Spleen (tissue), 11 donors: ENCODE measurements at regions not wholly inside any gene's neighbourhood (a gene's known extent, or its start where the extent isn't known, plus 50 kb on each side); places are given as distances from the start of the nearest gene placed in this dataset.

Experiments
- DNase-seq: peaks from one replicate; pipeline ENCODE4 v3.0.0-alpha.2; 2020
- H3K27ac ChIP-seq, 8 donors: fragments of 200-600 bp; sonication (generic) in 7 of 8; 1 replicate in 4 of 8; 2 replicates in 4 of 8; pipeline versions ENCODE4 v1.5.0 to v1.8.0; 2016 to 2021; ENCODE audit warnings: inconsistent platforms in 4 of 8, mild to moderate bottlenecking in 4 of 8, moderate library complexity in 1 of 8
- H3K27me3 ChIP-seq, 7 donors: fragments of 200-600 bp; sonication (generic) in 6 of 7; replicated peaks in 1 of 7; 1 replicate in 4 of 7; 2 replicates in 3 of 7; pipeline versions ENCODE4 v1.5.0 to v1.8.0; 2016 to 2021; ENCODE audit warnings: inconsistent platforms in 3 of 7, mild to moderate bottlenecking in 1 of 7
- H3K36me3 ChIP-seq, 6 donors: fragments of 200-600 bp; sonication (generic) in 5 of 6; 1 replicate in 4 of 6; 2 replicates in 2 of 6; pipeline versions ENCODE4 v1.5.0 to v1.8.0; 2016 to 2021; ENCODE audit warnings: inconsistent platforms in 2 of 6
- H3K4me1 ChIP-seq, 6 donors: fragments of 200-600 bp; sonication (generic) in 5 of 6; 1 replicate in 3 of 6; 2 replicates in 3 of 6; pipeline versions ENCODE4 v1.5.0 to v1.8.0; 2016 to 2021; ENCODE audit warnings: inconsistent platforms in 3 of 6
- H3K4me3 ChIP-seq, 8 donors: fragments of 200-600 bp; sonication (generic) in 7 of 8; 1 replicate in 4 of 8; 2 replicates in 4 of 8; pipeline versions ENCODE4 v1.5.0 to v1.8.0; 2016 to 2021; ENCODE audit warnings: inconsistent platforms in 4 of 8, mild to moderate bottlenecking in 4 of 8, moderate library complexity in 2 of 8
- H3K9me3 ChIP-seq, 8 donors: fragments of 200-600 bp; sonication (generic) in 7 of 8; 1 replicate in 4 of 8; 2 replicates in 4 of 8; pipeline versions ENCODE4 v1.5.0 to v1.8.0; 2016 to 2021; ENCODE audit warnings: inconsistent platforms in 4 of 8
- CTCF ChIP-seq, 11 experiments: fragments of 200-600 bp in 7 of 11; fragments of 450-650 bp in 4 of 11; sonication (generic) in 4 of 11; IDR thresholded peaks in 8 of 11; conservative IDR thresholded peaks in 3 of 11; 1 replicate in 7 of 11; 2 replicates in 4 of 11; pipeline versions ENCODE4 v1.4.0 to v1.8.0; 2016 to 2021; ENCODE audit warnings: antibody characterized with exemption in 11 of 11, inconsistent platforms in 4 of 11, mild to moderate bottlenecking in 1 of 11
- POLR2A ChIP-seq, 3 donors: fragments of 450-650 bp; IDR thresholded peaks; one replicate each; pipeline ENCODE4 v1.5.1; 2017; ENCODE audit warnings: antibody characterized with exemption in 3 of 3, mild to moderate bottlenecking in 1 of 3
- POLR2AphosphoS5 ChIP-seq, 3 donors: sonication (generic); formaldehyde crosslinking; IDR thresholded peaks; one replicate each; pipeline ENCODE4 v1.5.1; 2017; ENCODE audit warnings: antibody characterized with exemption in 3 of 3
- WGBS, 5 donors: extraction: QIAGEN DNeasy Blood & Tissue Kit in 3 of 5; methylation state at CpG; one replicate each; pipeline versions ENCODE4 v1.1.5 to v1.1.7; 2013 to 2018; 5-methylcytosine and 5-hydroxymethylcytosine counted together
- intact Hi-C: fragments of 100-400 bp; cut with DNase I; formaldehyde crosslinking; loops from one replicate; pipeline ENCODE4 v1.15.0; 2023; ENCODE audit warnings: low total_unique reads
- donor health status: healthy with polysubstance abuse.
- donor health status: DM: no; HTN: no; CAD: no; lungs with moderate emphysema.
- donor health status: DM: no; HTN: no; CAD: no.
- donor health status: Bipolar disorder and iron deficiency.
- donor health status: healthy.
- donor health status: DM: no; HTN: no; CAD: no.
- donor health status: DM: yes; HTN: yes; CAD: no.

- Histone ChIP-seq H3K36me3 (no peaks in the 10 kb centered on the region), H3K27ac (no peak overlapping the region), H3K4me3 (no peak overlapping the region), H3K9me3 (no peaks in the 10 kb centered on the region), H3K27me3 (peaks cover 0 to 22% (median 0%) of the 10 kb centered on the region in 7 donors), H3K4me1 (no peaks in the 10 kb centered on the region)
- no peak for TF ChIP-seq POLR2A (IDR thresholded peaks at IDR 0.05)
- no peak for TF ChIP-seq POLR2AphosphoS5 (IDR thresholded peaks at IDR 0.05)
- intact Hi-C loops = no loop called here
- no peak for DNase-seq
- WGBS, 5 donors = 88 to 94% (median 91%) methylated on average over 2 of the region's 2 CpGs
Measured at GRCh38 chr14:34237677-34238076, 224.4 kb downstream of the SPTSSA start.

- no peak overlapping the region for H3K4me3 ChIP-seq
- no peak overlapping the region for H3K27ac ChIP-seq
- TF ChIP-seq POLR2AphosphoS5 (IDR thresholded peaks at IDR 0.05) (no peak), CTCF (IDR thresholded peaks at IDR 0.05 in 8 of 11, conservative IDR thresholded peaks at IDR 0.05 in 3 of 11) (no peak), POLR2A (IDR thresholded peaks at IDR 0.05) (no peak)
- peaks cover 0 to 22% (median 0%) of the 10 kb centered on the region in 7 donors for H3K27me3 ChIP-seq
- no peaks in the 10 kb centered on the region for H3K4me1 ChIP-seq
- no peak for DNase-seq
- H3K9me3 ChIP-seq = no peaks in the 10 kb centered on the region
- no peaks in the 10 kb centered on the region for H3K36me3 ChIP-seq
- 65 to 93% (median 79%) methylated on average over 1 of the region's 1 CpG for WGBS, 5 donors
- intact Hi-C loops = no loop called here
Measured at GRCh38 chr14:34237081-34237480, 225.0 kb downstream of the SPTSSA start.

- intact Hi-C loops = no loop called here
- Histone ChIP-seq H3K9me3 (no peaks in the 10 kb centered on the region), H3K4me1 (no peaks in the 10 kb centered on the region), H3K27ac (no peak overlapping the region), H3K36me3 (no peaks in the 10 kb centered on the region), H3K4me3 (no peak overlapping the region), H3K27me3 (peaks cover 0 to 22% (median 0%) of the 10 kb centered on the region in 7 donors)
- TF ChIP-seq POLR2AphosphoS5 (IDR thresholded peaks at IDR 0.05) = no peak
- TF ChIP-seq CTCF (IDR thresholded peaks at IDR 0.05 in 8 of 11, conservative IDR thresholded peaks at IDR 0.05 in 3 of 11) = no peak
- no peak for TF ChIP-seq POLR2A (IDR thresholded peaks at IDR 0.05)
- 67 to 75% (median 73%) methylated on average over 5 of the region's 5 CpGs for WGBS, 5 donors
- no peak for DNase-seq
Measured at GRCh38 chr14:34235643-34236300, 226.3 kb downstream of the SPTSSA start.

- TF ChIP-seq POLR2AphosphoS5 (IDR thresholded peaks at IDR 0.05) = no peak
- TF ChIP-seq POLR2A (IDR thresholded peaks at IDR 0.05) = no peak
Measured at GRCh38 chr14:34234258-34234657, 227.8 kb downstream of the SPTSSA start.

GRCh38 chr14:34233619-34234018, 228.4 kb downstream of the SPTSSA start:
- H3K27ac ChIP-seq = no peak overlapping the region
- H3K27me3 ChIP-seq = peaks cover 0 to 10% (median 0%) of the 10 kb centered on the region in 7 donors
- no peaks in the 10 kb centered on the region for H3K4me1 ChIP-seq
- H3K4me3 ChIP-seq = no peak overlapping the region
- DNase-seq = no peak
- H3K36me3 ChIP-seq = no peaks in the 10 kb centered on the region
- TF ChIP-seq POLR2A (IDR thresholded peaks at IDR 0.05) (no peak), CTCF (IDR thresholded peaks at IDR 0.05 in 8 of 11, conservative IDR thresholded peaks at IDR 0.05 in 3 of 11) (no peak), POLR2AphosphoS5 (IDR thresholded peaks at IDR 0.05) (no peak)
- 92 to 100% (median 95%) methylated on average over 1 of the region's 1 CpG for WGBS, 5 donors
- H3K9me3 ChIP-seq = no peaks in the 10 kb centered on the region
- intact Hi-C loops = loop anchor here (5.0 kb wide), 1 partner anchor 126 kb away; no protein-coding TSS in a partner anchor

More at GRCh38 chr14:34234258-34234657, 227.8 kb downstream of the SPTSSA start:
- Histone ChIP-seq H3K4me1 (no peaks in the 10 kb centered on the region), H3K27me3 (peaks cover 0 to 16% (median 0%) of the 10 kb centered on the region in 7 donors), H3K9me3 (no peaks in the 10 kb centered on the region), H3K4me3 (no peak overlapping the region), H3K36me3 (no peaks in the 10 kb centered on the region), H3K27ac (no peak overlapping the region)
- DNase-seq = no peak
- 81 to 91% (median 87%) methylated on average over 2 of the region's 2 CpGs for WGBS, 5 donors
- intact Hi-C loops = loop anchor here (5.0 kb wide), 1 partner anchor 127 kb away; no protein-coding TSS in a partner anchor
